SK-N-SH (cell line): ENCODE measurements at regions not wholly inside any gene's neighbourhood (a gene's known extent, or its start where the extent isn't known, plus 50 kb on each side); places are given as distances from the start of the nearest gene placed in this dataset.

ENCODE experiments used
- CTCF ChIA-PET: fragments of 300-600, 350-600 bp; formaldehyde crosslinking; extraction: SDS; loops from one replicate; lab custom pipeline; 2021; lab: Yijun Ruan, JAX
- POLR2A ChIA-PET: fragments of 350-600 bp; sonication (Branson Sonifier 250); formaldehyde crosslinking; extraction: SDS; loops from one replicate; lab custom pipeline; 2020; ENCODE audit warnings: antibody characterized with exemption, inconsistent platforms; lab: Yijun Ruan, JAX
- DNase-seq: peaks from one replicate; pipeline ENCODE4 v3.0.0; 2012
- H2AFZ ChIP-seq: fragments of 200-600 bp; sonication (generic); 2 replicates; pipeline ENCODE4 v1.8.1; 2016; ENCODE audit warnings: antibody characterized with exemption, mild to moderate bottlenecking, low read depth
- H3F3A ChIP-seq: fragments of 200-600 bp; sonication (generic); replicated peaks from 2 replicates; pipeline ENCODE3; 2016; ENCODE audit warnings: antibody characterized with exemption, mild to moderate bottlenecking; ENCODE audit not compliant: insufficient read depth
- H3K27ac ChIP-seq, 2 experiments: fragments of 200-500 bp in 1 of 2; fragments of 200-600 bp in 1 of 2; sonication (Bioruptor generic) in 1 of 2; sonication (generic), shearing (Covaris generic) in 1 of 2; 2 replicates each; pipeline versions ENCODE4 v1.5.1 to v1.6.1; 2014 to 2016; ENCODE audit warnings: low read depth in 2 of 2, inconsistent platforms in 1 of 2, low read length in 1 of 2, mild to moderate bottlenecking in 1 of 2, mixed read lengths in 1 of 2
- H3K27me3 ChIP-seq: fragments of 200-600 bp; sonication (generic), shearing (Covaris generic); 2 replicates; pipeline ENCODE4 v1.6.1; 2016; ENCODE audit warnings: mixed run types; ENCODE audit not compliant: insufficient read depth
- H3K36me3 ChIP-seq, 2 experiments: fragments of 200-500 bp in 1 of 2; fragments of 200-600 bp in 1 of 2; sonication (Bioruptor generic) in 1 of 2; sonication (generic) in 1 of 2; replicated peaks in 1 of 2; 2 replicates each; pipeline versions ENCODE3 to v1.5.1; 2014 to 2016; ENCODE audit warnings: low read length in 1 of 2, mild to moderate bottlenecking in 1 of 2; ENCODE audit not compliant: insufficient read depth in 2 of 2, control insufficient read depth in 1 of 2
- H3K4me1 ChIP-seq, 2 experiments: fragments of 200-500 bp in 1 of 2; fragments of 200-600 bp in 1 of 2; sonication (Bioruptor generic) in 1 of 2; sonication (generic), shearing (Covaris generic) in 1 of 2; 2 replicates each; pipeline versions ENCODE4 v1.5.1 to v1.6.1; 2014 to 2016; ENCODE audit warnings: low read depth in 1 of 2, low read length in 1 of 2, mixed run types in 1 of 2; ENCODE audit not compliant: insufficient read depth in 2 of 2, control insufficient read depth in 1 of 2
- H3K4me2 ChIP-seq: fragments of 200-600 bp; sonication (generic), shearing (Covaris generic); 2 replicates; pipeline ENCODE4 v1.6.1; 2017; ENCODE audit warnings: mixed run types
- H3K4me3 ChIP-seq, 2 experiments: fragments of 200-500 bp in 1 of 2; fragments of 200-600 bp in 1 of 2; sonication (Bioruptor generic) in 1 of 2; sonication (generic), shearing (Covaris generic) in 1 of 2; 2 replicates each; pipeline versions ENCODE4 v1.5.1 to v1.8.1; 2014 to 2016; ENCODE audit warnings: low read depth in 2 of 2, inconsistent platforms in 1 of 2, low read length in 1 of 2, mild to moderate bottlenecking in 1 of 2, mixed read lengths in 1 of 2, moderate library complexity in 1 of 2
- H3K79me2 ChIP-seq: fragments of 200-600 bp; sonication (generic); 2 replicates; pipeline ENCODE4 v1.8.1; 2017; ENCODE audit warnings: mild to moderate bottlenecking; ENCODE audit not compliant: insufficient read depth
- H3K9ac ChIP-seq: fragments of 200-600 bp; sonication (generic); 2 replicates; pipeline ENCODE4 v1.6.1; 2017; ENCODE audit warnings: mixed run types
- H3K9me2 ChIP-seq: fragments of 200-600 bp; sonication (generic); 2 replicates; pipeline ENCODE4 v1.6.1; 2017; ENCODE audit warnings: mixed run types
- H3K9me3 ChIP-seq: fragments of 200-600 bp; sonication (generic); 2 replicates; pipeline ENCODE4 v1.6.1; 2017; ENCODE audit warnings: mixed run types, mild to moderate bottlenecking, moderate library complexity
- H4K20me1 ChIP-seq: fragments of 200-600 bp; sonication (generic); 2 replicates; pipeline ENCODE4 v1.6.1; 2017; ENCODE audit warnings: mild to moderate bottlenecking, mixed run types; ENCODE audit not compliant: insufficient read depth
- ELF1 ChIP-seq: IDR thresholded peaks from 2 replicates; pipeline ENCODE4 v1.4.0; 2012
- FOSL2 ChIP-seq: IDR thresholded peaks from 2 replicates; pipeline ENCODE4 v1.4.0; 2012; ENCODE audit warnings: low read depth, mild to moderate bottlenecking, moderate library complexity, borderline replicate concordance
- GATA2 ChIP-seq: sonication (generic); formaldehyde crosslinking; IDR thresholded peaks from 2 replicates; pipeline ENCODE4 v1.5.0; 2020; ENCODE audit warnings: mild to moderate bottlenecking, missing genetic modification reagents
- JUND ChIP-seq: IDR thresholded peaks from 2 replicates; pipeline ENCODE4 v1.4.0; 2012
- NRF1 ChIP-seq: IDR thresholded peaks from 2 replicates; pipeline ENCODE4 v1.6.1; 2012; ENCODE audit warnings: low read depth, mild to moderate bottlenecking, low read length
- POLR2AphosphoS5 ChIP-seq: IDR thresholded peaks from 2 replicates; pipeline ENCODE4 v1.6.1; 2012; ENCODE audit warnings: low read depth, low read length
- RFX5 ChIP-seq: IDR thresholded peaks from 2 replicates; pipeline ENCODE4 v1.6.1; 2012; ENCODE audit warnings: mild to moderate bottlenecking, improper control_type of control experiment, low read length
- USF1 ChIP-seq: IDR thresholded peaks from 2 replicates; pipeline ENCODE4 v1.4.0; 2012; ENCODE audit warnings: low read depth, borderline replicate concordance
- WGBS: methylation state at CpG from one replicate; pipeline ENCODE4 v1.1.6; 2017; ENCODE audit warnings: low lambda C conversion rate; 5-methylcytosine and 5-hydroxymethylcytosine counted together

DNA sequence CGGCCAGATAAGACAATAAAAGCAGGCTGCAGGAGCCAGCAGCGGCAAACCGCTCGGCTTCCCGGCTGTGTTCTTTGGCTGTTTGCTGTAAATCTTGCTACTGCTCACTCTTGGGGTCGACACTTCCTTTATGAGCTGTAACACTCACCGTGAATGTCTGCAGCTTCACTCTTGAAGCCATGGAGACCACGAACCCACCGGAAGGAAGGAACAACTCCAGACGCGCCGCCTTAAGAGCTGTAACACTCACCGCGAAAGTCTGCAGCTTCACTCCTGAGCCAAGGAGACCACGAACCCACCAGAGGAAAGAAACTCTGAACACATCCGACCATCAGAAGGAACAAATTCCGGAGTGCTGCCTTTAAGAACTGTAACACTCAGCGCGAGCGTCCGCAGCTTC is 451.7 kb downstream of the AGTPBP1 start:
- no peak for DNase-seq
- TF ChIP-seq FOSL2 (no peak), JUND (no peak)
- POLR2A ChIA-PET, result no interaction called here
- Histone ChIP-seq H3K79me2 (no peaks in the 10 kb centered on the region), H3F3A (no peaks in the 10 kb centered on the region), H3K9me3 (no peaks in the 10 kb centered on the region), H3K27ac (no peak overlapping the region), H3K36me3 (no peaks in the 10 kb centered on the region), H2AFZ (no peak overlapping the region), H3K9me2 (no peaks in the 10 kb centered on the region), H4K20me1 (no peaks in the 10 kb centered on the region), H3K9ac (no peak overlapping the region), H3K27me3 (no peaks in the 10 kb centered on the region), H3K4me1 (no peaks in the 10 kb centered on the region), H3K4me3 (no peak overlapping the region), H3K4me2 (no peak overlapping the region)
- WGBS, result 76% methylated on average over 20 of the region's 21 CpGs
- CTCF ChIA-PET, result interaction anchor here (2.0 kb wide), 1 partner anchor 135 kb away, joined by 5 read pairs; no protein-coding TSS in a partner anchor

DNA sequence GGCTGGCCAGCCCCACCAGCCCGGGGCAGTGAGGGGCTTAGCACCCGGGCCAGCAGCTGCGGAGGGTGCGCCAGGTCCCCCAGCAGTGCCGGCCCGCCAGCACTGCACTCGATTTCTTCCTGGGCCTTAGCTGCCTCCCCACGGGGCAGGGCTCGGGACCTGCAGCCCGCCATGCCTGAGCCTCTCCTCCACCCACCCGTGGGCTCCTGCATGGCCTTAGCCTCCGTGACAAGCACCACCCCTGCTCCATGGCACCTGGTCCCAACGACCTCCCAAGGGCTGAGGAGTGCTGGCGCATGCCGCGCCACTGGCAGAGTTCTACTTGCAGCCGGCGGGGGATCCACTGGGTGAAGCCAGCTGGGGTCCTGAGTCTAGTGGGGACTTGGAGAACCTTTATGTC is 452.6 kb downstream of the AGTPBP1 start:
- H3K4me2 ChIP-seq, result no peak overlapping the region
- H4K20me1 ChIP-seq, result no peaks in the 10 kb centered on the region
- TF ChIP-seq RFX5, result no peak
- no peak for TF ChIP-seq GATA2 (CRISPR knock-in tag)
- TF ChIP-seq ELF1, result no peak
- no peak for TF ChIP-seq POLR2AphosphoS5
- no peak for TF ChIP-seq FOSL2
- TF ChIP-seq, all 33 proteins: peak for 0
- H3K4me1 ChIP-seq, result no peaks in the 10 kb centered on the region
- H3K36me3 ChIP-seq, result no peaks in the 10 kb centered on the region
- WGBS, result 48% methylated on average over 7 of the region's 18 CpGs
- no peak for DNase-seq
- no peak overlapping the region for H3K9ac ChIP-seq
- no peak overlapping the region for H2AFZ ChIP-seq
- no peak overlapping the region for H3K4me3 ChIP-seq
- CTCF ChIA-PET, result interaction anchor here (2.0 kb wide), 1 partner anchor 136 kb away, joined by 5 read pairs; no protein-coding TSS in a partner anchor
- no peaks in the 10 kb centered on the region for H3K79me2 ChIP-seq
- H3K9me3 ChIP-seq, result no peaks in the 10 kb centered on the region
- no peaks in the 10 kb centered on the region for H3F3A ChIP-seq
- H3K9me2 ChIP-seq, result no peaks in the 10 kb centered on the region
- POLR2A ChIA-PET, result no interaction called here
- H3K27me3 ChIP-seq, result no peaks in the 10 kb centered on the region
- no peak overlapping the region for H3K27ac ChIP-seq

- Histone ChIP-seq H3K4me1 (no peaks in the 10 kb centered on the region), H3K9me3 (no peaks in the 10 kb centered on the region), H3F3A (no peaks in the 10 kb centered on the region), H3K27me3 (no peaks in the 10 kb centered on the region), H3K9ac (no peak overlapping the region), H3K79me2 (no peaks in the 10 kb centered on the region), H3K27ac (no peak overlapping the region), H3K4me3 (no peak overlapping the region), H3K4me2 (no peak overlapping the region), H3K9me2 (no peaks in the 10 kb centered on the region), H2AFZ (no peak overlapping the region), H3K36me3 (no peaks in the 10 kb centered on the region), H4K20me1 (no peaks in the 10 kb centered on the region)
- WGBS, result 14% methylated on average over 3 of the region's 3 CpGs
- DNase-seq, result no peak
- TF ChIP-seq USF1, result no peak
- TF ChIP-seq RFX5, result no peak
- no peak for TF ChIP-seq NRF1
- CTCF ChIA-PET, result interaction anchor here (1.0 to 1.4 kb wide), 2 partner anchors 19 to 615 kb away, joined by 3 read pairs; no protein-coding TSS in a partner anchor
- POLR2A ChIA-PET, result no interaction called here
Measured at GRCh38 chr9:85283421-85283820, 458.3 kb downstream of the AGTPBP1 start.
